GM06990 (cell line): ENCODE measurements at regions not wholly inside any gene's neighbourhood (a gene's known extent, or its start where the extent isn't known, plus 50 kb on each side); places are given as distances from the start of the nearest gene placed in this dataset.
"Not testable (repeated sequence)": the region's sequence is repeated elsewhere in the genome, so short reads cannot be mapped to it uniquely, and the experiment has no call there.

ENCODE experiments used
- DNase-seq: peaks from one replicate; pipeline ENCODE4 v3.0.0-alpha.2; 2011; ENCODE audit not compliant: insufficient read length; ENCODE audit errors: extremely low read depth
- H3K27me3 ChIP-seq: replicated peaks from 2 replicates; pipeline ENCODE4 v1.6.0; 2011; ENCODE audit warnings: low read length; ENCODE audit not compliant: control insufficient read depth, insufficient read depth
- H3K36me3 ChIP-seq: 2 replicates; pipeline ENCODE4 v1.5.1; 2011; ENCODE audit warnings: low read length; ENCODE audit not compliant: control insufficient read depth, insufficient read depth
- H3K4me3 ChIP-seq: replicated peaks from 2 replicates; pipeline ENCODE4 v1.5.1; 2011; ENCODE audit warnings: low read depth, mild to moderate bottlenecking, control low read depth, low read length
- CTCF ChIP-seq: IDR thresholded peaks from 2 replicates; pipeline ENCODE4 v1.5.1; 2011; ENCODE audit warnings: low read length, control low read depth, mild to moderate bottlenecking, inconsistent platforms; ENCODE audit not compliant: insufficient read depth, poor library complexity, severe bottlenecking

- no peak for DNase-seq
- no peaks in the 10 kb centered on the region; the same call in 1 of the 2 replicates for H3K27me3 ChIP-seq
- TF ChIP-seq CTCF, result no peak
- no peaks in the 10 kb centered on the region for H3K36me3 ChIP-seq
- no peak overlapping the region for H3K4me3 ChIP-seq
Measured at GRCh38 chr10:3567291-3567963, 217.6 kb downstream of the KLF6 start.

GRCh38 chr10:3566627-3567026 is 218.4 kb downstream of the KLF6 start:
- TF ChIP-seq CTCF, result no peak
- DNase-seq, result no peak

GRCh38 chr10:3564346-3565002 is 220.5 kb downstream of the KLF6 start:
- DNase-seq, result no peak
- no peaks in the 10 kb centered on the region for H3K36me3 ChIP-seq
- no peak for TF ChIP-seq CTCF
- no peak overlapping the region for H3K4me3 ChIP-seq
- H3K27me3 ChIP-seq, result no peaks in the 10 kb centered on the region; the same call in 1 of the 2 replicates

More at GRCh38 chr10:3566627-3567026, 218.4 kb downstream of the KLF6 start:
- Histone ChIP-seq H3K36me3 (no peaks in the 10 kb centered on the region), H3K4me3 (no peak overlapping the region), H3K27me3 (no peaks in the 10 kb centered on the region; the same call in 1 of the 2 replicates)

- TF ChIP-seq CTCF, result no peak
- Histone ChIP-seq H3K36me3 (no peaks in the 10 kb centered on the region), H3K27me3 (no peaks in the 10 kb centered on the region; the same call in 1 of the 2 replicates), H3K4me3 (no peak overlapping the region)
- DNase-seq, result no peak
Measured at GRCh38 chr10:3563298-3563697, 221.7 kb downstream of the KLF6 start.

- DNase-seq, H3K36me3 ChIP-seq, H3K27me3 ChIP-seq, H3K4me3 ChIP-seq: not testable (repeated sequence)
Measured at GRCh38 chr10:3560628-3561027, 224.4 kb downstream of the KLF6 start.

GRCh38 chr10:3559527-3559926 is 225.5 kb downstream of the KLF6 start:
- no peaks in the 10 kb centered on the region for H3K36me3 ChIP-seq
- no peak for TF ChIP-seq CTCF
- no peak overlapping the region for H3K4me3 ChIP-seq
- H3K27me3 ChIP-seq, result no peaks in the 10 kb centered on the region
- no peak for DNase-seq
